CD14-positive monocyte (primary cell): ENCODE measurements at regions not wholly inside any gene's neighbourhood (a gene's known extent, or its start where the extent isn't known, plus 50 kb on each side); places are given as distances from the start of the nearest gene placed in this dataset.

Experiments used
- DNase-seq, 3 donors: peaks; one replicate each; pipeline ENCODE4 v3.0.0-alpha.2; 2011 to 2022
- H2AFZ ChIP-seq: 2 replicates; pipeline ENCODE4 v1.6.0; 2012; ENCODE audit warnings: mild to moderate bottlenecking, low read depth, low read length, inconsistent platforms; ENCODE audit not compliant: insufficient read depth, poor library complexity, severe bottlenecking
- H3K27ac ChIP-seq, 2 donors: 1 replicate in 1 of 2; 2 replicates in 1 of 2; pipeline ENCODE4 v1.5.1; 2012 to 2013; ENCODE audit warnings: low read length in 2 of 2, control low read depth in 1 of 2, inconsistent platforms in 1 of 2, low read depth in 1 of 2, mild to moderate bottlenecking in 1 of 2
- H3K27me3 ChIP-seq, 2 donors: one replicate each; pipeline versions ENCODE4 v1.6.0 to v1.6.1; 2011 to 2013; ENCODE audit warnings: low read length in 2 of 2; ENCODE audit not compliant: control insufficient read depth in 2 of 2, insufficient read depth in 2 of 2
- H3K36me3 ChIP-seq, 2 donors: replicated peaks in 1 of 2; 1 replicate in 1 of 2; 2 replicates in 1 of 2; pipeline versions ENCODE4 v1.5.1 to v1.6.1; 2012 to 2013; ENCODE audit warnings: low read length in 2 of 2, control low read depth in 1 of 2, inconsistent platforms in 1 of 2, mild to moderate bottlenecking in 1 of 2; ENCODE audit not compliant: insufficient read depth in 2 of 2, control insufficient read depth in 1 of 2
- H3K4me1 ChIP-seq, 2 donors: 1 replicate in 1 of 2; 2 replicates in 1 of 2; pipeline versions ENCODE4 v1.5.1 to v1.6.1; 2012 to 2013; ENCODE audit warnings: low read length in 2 of 2, control low read depth in 1 of 2, inconsistent platforms in 1 of 2, mild to moderate bottlenecking in 1 of 2, moderate library complexity in 1 of 2; ENCODE audit not compliant: insufficient read depth in 2 of 2, control insufficient read depth in 1 of 2
- H3K4me2 ChIP-seq: replicated peaks from 2 replicates; pipeline ENCODE3; 2012; ENCODE audit warnings: low read length, moderate library complexity, mild to moderate bottlenecking; ENCODE audit not compliant: poor library complexity, severe bottlenecking; ENCODE audit errors: extremely low read depth
- H3K4me3 ChIP-seq, 3 experiments: fragments of 200-600 bp in 1 of 3; sonication (generic) in 1 of 3; replicated peaks in 1 of 3; 1 replicate in 2 of 3; 2 replicates in 1 of 3; pipeline ENCODE4 v1.5.1; 2011 to 2013; ENCODE audit warnings: low read length in 3 of 3, mild to moderate bottlenecking in 3 of 3, control low read depth in 2 of 3, low read depth in 2 of 3, inconsistent platforms in 1 of 3, moderate library complexity in 1 of 3
- H3K79me2 ChIP-seq: 2 replicates; pipeline ENCODE4 v1.6.0; 2012; ENCODE audit warnings: mild to moderate bottlenecking, control low read depth, inconsistent platforms, low read length, moderate library complexity; ENCODE audit not compliant: insufficient read depth
- H3K9ac ChIP-seq: 2 replicates; pipeline ENCODE4 v1.6.0; 2017; ENCODE audit warnings: low read length, mild to moderate bottlenecking; ENCODE audit not compliant: insufficient read depth, poor library complexity, severe bottlenecking
- H3K9me3 ChIP-seq, 2 donors: replicated peaks in 1 of 2; 1 replicate in 1 of 2; 2 replicates in 1 of 2; pipeline versions ENCODE4 v1.5.1 to v1.6.1; 2012 to 2013; ENCODE audit warnings: low read length in 2 of 2, control low read depth in 1 of 2; ENCODE audit not compliant: control insufficient read depth in 1 of 2, insufficient read depth in 1 of 2
- H4K20me1 ChIP-seq: 2 replicates; pipeline ENCODE4 v1.6.0; 2012; ENCODE audit warnings: mild to moderate bottlenecking, low read length, control low read depth, moderate library complexity; ENCODE audit not compliant: insufficient read depth
- H3K27ac Mint-ChIP-seq, 7 donors: one replicate each; pipeline ENCODE4 v1.8.0; 2020; ENCODE audit warnings: mild to moderate bottlenecking in 7 of 7, mixed read lengths in 7 of 7, moderate library complexity in 6 of 7, inconsistent platforms in 2 of 7
- H3K27me3 Mint-ChIP-seq, 3 donors: one replicate each; pipeline ENCODE4 v1.8.0; 2021 to 2022; ENCODE audit warnings: low read depth in 3 of 3, mild to moderate bottlenecking in 3 of 3, mixed read lengths in 3 of 3, moderate library complexity in 3 of 3, inconsistent platforms in 1 of 3
- H3K36me3 Mint-ChIP-seq, 2 donors: one replicate each; pipeline ENCODE4 v1.8.0; 2020; ENCODE audit warnings: mixed read lengths in 2 of 2, inconsistent platforms in 1 of 2, mild to moderate bottlenecking in 1 of 2
- H3K4me1 Mint-ChIP-seq: one replicate; pipeline ENCODE4 v1.8.0; 2020; ENCODE audit warnings: mild to moderate bottlenecking, mixed read lengths
- H3K4me3 Mint-ChIP-seq, 2 donors: one replicate each; pipeline ENCODE4 v1.8.0; 2020; ENCODE audit warnings: mild to moderate bottlenecking in 2 of 2, mixed read lengths in 2 of 2, moderate library complexity in 1 of 2
- H3K9me3 Mint-ChIP-seq, 7 donors: one replicate each; pipeline ENCODE4 v1.8.0; 2020 to 2022; ENCODE audit warnings: mixed read lengths in 7 of 7, mild to moderate bottlenecking in 6 of 7, moderate library complexity in 6 of 7, inconsistent platforms in 2 of 7
- CTCF ChIP-seq: fragments of 200-600 bp; IDR thresholded peaks from one replicate; pipeline ENCODE4 v1.8.0; 2022; ENCODE audit warnings: antibody characterized with exemption, mild to moderate bottlenecking
- whole genome bisulfite sequencing: methylation state at CpG from one replicate; pipeline ENCODE4 v1.1.5; 2013; ENCODE audit warnings: missing lambda C conversion rate; ENCODE audit not compliant: insufficient coverage; 5-methylcytosine and 5-hydroxymethylcytosine counted together
- intact Hi-C, 2 donors: fragments of 100-400 bp; cut with micrococcal nuclease; formaldehyde crosslinking; loops; one replicate each; pipeline versions ENCODE4 v1.15.0 to v1.15.1; 2023

- Mint-ChIP-seq H3K4me1 (no peaks in the 10 kb centered on the region), H3K27ac (no peak overlapping the region), H3K9me3 (peaks cover 0 to 3% (median 1%) of the 10 kb centered on the region in 7 donors), H3K27me3 (no peaks in the 10 kb centered on the region), H3K36me3 (no peaks in the 10 kb centered on the region), H3K4me3 (no peak overlapping the region)
- intact Hi-C loops, result no loop called here
- H3K27ac ChIP-seq, result no peak overlapping the region
- H3K4me2 ChIP-seq, result no peak overlapping the region
- H3K9ac ChIP-seq, result no peak overlapping the region
- H3K79me2 ChIP-seq, result no peaks in the 10 kb centered on the region
- H2AFZ ChIP-seq, result no peak overlapping the region
- H3K4me1 ChIP-seq, result no peaks in the 10 kb centered on the region
- H3K4me3 ChIP-seq, result no peak overlapping the region
- no peaks in the 10 kb centered on the region for H4K20me1 ChIP-seq
- TF ChIP-seq CTCF, result no peak
- 96% methylated on average over 3 of the region's 5 CpGs for WGBS
- no peaks in the 10 kb centered on the region for H3K9me3 ChIP-seq
- H3K27me3 ChIP-seq, result no peaks in the 10 kb centered on the region
- H3K36me3 ChIP-seq, result no peaks in the 10 kb centered on the region
- no peak for DNase-seq
Measured at GRCh38 chr18:68426731-68427315, 288.1 kb downstream of the TMX3 start.

DNA sequence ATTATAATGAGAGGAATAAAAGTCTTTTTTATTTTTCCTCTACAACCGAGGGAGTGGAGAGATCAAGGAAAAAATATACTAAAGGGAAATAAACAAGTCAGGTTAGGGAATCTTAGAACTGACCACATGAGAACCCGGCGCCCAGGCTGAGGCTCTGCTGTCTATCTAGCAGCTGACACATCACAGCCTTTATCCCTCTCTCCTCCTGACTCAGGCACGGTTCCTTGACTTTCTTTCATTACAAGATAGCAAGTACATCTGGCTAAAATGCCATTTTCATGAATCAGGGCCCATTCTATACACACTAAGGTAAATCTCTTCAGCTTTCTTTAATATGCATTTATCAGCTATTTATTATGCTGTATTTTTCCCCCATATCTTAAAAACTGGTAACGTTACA, 296.0 kb downstream of the TMX3 start:
- Histone ChIP-seq H3K4me1 (no peaks in the 10 kb centered on the region), H3K9ac (no peak overlapping the region), H3K9me3 (no peaks in the 10 kb centered on the region), H2AFZ (no peak overlapping the region), H3K27ac (no peak overlapping the region), H4K20me1 (no peaks in the 10 kb centered on the region), H3K4me3 (no peak overlapping the region), H3K4me2 (no peak overlapping the region), H3K27me3 (no peaks in the 10 kb centered on the region), H3K36me3 (no peaks in the 10 kb centered on the region), H3K79me2 (no peaks in the 10 kb centered on the region)
- no peak overlapping the region for H3K27ac Mint-ChIP-seq
- intact Hi-C loops, result no loop called here
- H3K4me1 Mint-ChIP-seq, result no peaks in the 10 kb centered on the region
- WGBS, result 92% methylated on average over 3 of the region's 5 CpGs
- no peak for TF ChIP-seq CTCF
- H3K9me3 Mint-ChIP-seq, result peaks cover 0 to 9% (median 1%) of the 10 kb centered on the region in 7 donors
- H3K4me3 Mint-ChIP-seq, result no peak overlapping the region
- H3K36me3 Mint-ChIP-seq, result no peaks in the 10 kb centered on the region
- H3K27me3 Mint-ChIP-seq, result no peaks in the 10 kb centered on the region
- no peak for DNase-seq
